SK-N-SH treated with all-trans-retinoic acid at 6 μM for 48 hours (cell line): ENCODE measurements at regions not wholly inside any gene's neighbourhood (a gene's known extent, or its start where the extent isn't known, plus 50 kb on each side); places are given as distances from the start of the nearest gene placed in this dataset.

Experiments
- RARB ChIP-seq: fragments of 250-450 bp; sonication (Bioruptor Pico); IDR thresholded peaks from 2 replicates; pipeline ENCODE4 v1.8.0; 2021; ENCODE audit warnings: mild to moderate bottlenecking, moderate library complexity
- SNAI2 ChIP-seq: fragments of 250-450 bp; sonication (Bioruptor Pico); IDR thresholded peaks from 2 replicates; pipeline ENCODE4 v1.5.0; 2020; ENCODE audit warnings: mild to moderate bottlenecking, moderate library complexity
- TCF4 ChIP-seq: fragments of 250-450 bp; sonication (Bioruptor Pico); IDR thresholded peaks from 2 replicates; pipeline ENCODE4 v1.8.0; 2021; ENCODE audit warnings: mild to moderate bottlenecking, moderate library complexity, borderline replicate concordance
- ZC3H10 ChIP-seq: fragments of 250-450 bp; sonication (Bioruptor Pico); IDR thresholded peaks from 2 replicates; pipeline ENCODE4 v1.5.1; 2021; ENCODE audit warnings: mild to moderate bottlenecking, moderate library complexity
- TF ChIP-seq, protein P1 (sequence below): fragments of 250-450 bp; sonication (Bioruptor Pico); IDR thresholded peaks from 2 replicates; pipeline ENCODE4 v1.5.1; 2021; ENCODE audit warnings: mild to moderate bottlenecking, moderate library complexity
- TF ChIP-seq, protein P2 (sequence below): fragments of 250-450 bp; sonication (Bioruptor Pico); IDR thresholded peaks from 2 replicates; pipeline ENCODE4 v1.8.0; 2021; ENCODE audit warnings: low read depth, mild to moderate bottlenecking, moderate library complexity, borderline replicate concordance
- TF ChIP-seq, protein P3 (sequence below): fragments of 250-450 bp; sonication (Bioruptor Pico); IDR thresholded peaks from 2 replicates; pipeline ENCODE4 v1.8.0; 2020; ENCODE audit warnings: mild to moderate bottlenecking, moderate library complexity, borderline replicate concordance
- TF ChIP-seq, protein P4 (sequence below): fragments of 250-450 bp; sonication (Bioruptor Pico); IDR thresholded peaks from 2 replicates; pipeline ENCODE4 v1.5.1; 2020; ENCODE audit warnings: low read depth, mild to moderate bottlenecking, moderate library complexity

DNA sequence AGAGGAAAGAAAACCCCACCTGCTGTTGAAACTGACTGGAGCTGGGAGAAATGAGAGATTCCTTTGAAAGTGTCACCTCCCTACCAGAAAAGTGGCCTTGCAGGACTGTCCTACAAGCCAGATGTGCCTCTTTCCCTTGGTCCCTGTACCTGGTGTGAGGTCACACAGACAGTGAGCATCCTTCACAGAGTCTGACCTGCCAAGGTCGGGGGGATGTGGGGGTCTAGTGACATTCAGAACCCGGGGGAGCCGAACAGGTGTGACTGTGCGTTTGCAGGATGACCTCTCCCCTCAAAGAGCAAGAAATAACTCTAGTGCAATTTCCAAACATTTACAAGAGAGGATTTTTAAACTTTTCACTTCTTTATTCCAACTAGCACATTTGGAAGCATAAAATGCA is 93.4 kb upstream of the ZNF479 start:
- TF ChIP-seq ZC3H10 (no peak), SNAI2 (no peak), TCF4 (no peak), RARB (CRISPR knock-in tag) (no peak)
- TF ChIP-seq, protein P1, sequence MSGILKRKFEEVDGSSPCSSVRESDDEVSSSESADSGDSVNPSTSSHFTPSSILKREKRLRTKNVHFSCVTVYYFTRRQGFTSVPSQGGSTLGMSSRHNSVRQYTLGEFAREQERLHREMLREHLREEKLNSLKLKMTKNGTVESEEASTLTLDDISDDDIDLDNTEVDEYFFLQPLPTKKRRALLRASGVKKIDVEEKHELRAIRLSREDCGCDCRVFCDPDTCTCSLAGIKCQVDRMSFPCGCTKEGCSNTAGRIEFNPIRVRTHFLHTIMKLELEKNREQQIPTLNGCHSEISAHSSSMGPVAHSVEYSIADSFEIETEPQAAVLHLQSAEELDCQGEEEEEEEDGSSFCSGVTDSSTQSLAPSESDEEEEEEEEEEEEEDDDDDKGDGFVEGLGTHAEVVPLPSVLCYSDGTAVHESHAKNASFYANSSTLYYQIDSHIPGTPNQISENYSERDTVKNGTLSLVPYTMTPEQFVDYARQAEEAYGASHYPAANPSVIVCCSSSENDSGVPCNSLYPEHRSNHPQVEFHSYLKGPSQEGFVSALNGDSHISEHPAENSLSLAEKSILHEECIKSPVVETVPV (CRISPR knock-in tag) = no peak
- TF ChIP-seq, protein P2, sequence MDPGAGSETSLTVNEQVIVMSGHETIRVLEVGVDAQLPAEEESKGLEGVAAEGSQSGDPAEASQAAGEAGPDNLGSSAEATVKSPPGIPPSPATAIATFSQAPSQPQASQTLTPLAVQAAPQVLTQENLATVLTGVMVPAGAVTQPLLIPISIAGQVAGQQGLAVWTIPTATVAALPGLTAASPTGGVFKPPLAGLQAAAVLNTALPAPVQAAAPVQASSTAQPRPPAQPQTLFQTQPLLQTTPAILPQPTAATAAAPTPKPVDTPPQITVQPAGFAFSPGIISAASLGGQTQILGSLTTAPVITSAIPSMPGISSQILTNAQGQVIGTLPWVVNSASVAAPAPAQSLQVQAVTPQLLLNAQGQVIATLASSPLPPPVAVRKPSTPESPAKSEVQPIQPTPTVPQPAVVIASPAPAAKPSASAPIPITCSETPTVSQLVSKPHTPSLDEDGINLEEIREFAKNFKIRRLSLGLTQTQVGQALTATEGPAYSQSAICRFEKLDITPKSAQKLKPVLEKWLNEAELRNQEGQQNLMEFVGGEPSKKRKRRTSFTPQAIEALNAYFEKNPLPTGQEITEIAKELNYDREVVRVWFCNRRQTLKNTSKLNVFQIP (CRISPR knock-in tag) = no peak
- TF ChIP-seq, protein P3, sequence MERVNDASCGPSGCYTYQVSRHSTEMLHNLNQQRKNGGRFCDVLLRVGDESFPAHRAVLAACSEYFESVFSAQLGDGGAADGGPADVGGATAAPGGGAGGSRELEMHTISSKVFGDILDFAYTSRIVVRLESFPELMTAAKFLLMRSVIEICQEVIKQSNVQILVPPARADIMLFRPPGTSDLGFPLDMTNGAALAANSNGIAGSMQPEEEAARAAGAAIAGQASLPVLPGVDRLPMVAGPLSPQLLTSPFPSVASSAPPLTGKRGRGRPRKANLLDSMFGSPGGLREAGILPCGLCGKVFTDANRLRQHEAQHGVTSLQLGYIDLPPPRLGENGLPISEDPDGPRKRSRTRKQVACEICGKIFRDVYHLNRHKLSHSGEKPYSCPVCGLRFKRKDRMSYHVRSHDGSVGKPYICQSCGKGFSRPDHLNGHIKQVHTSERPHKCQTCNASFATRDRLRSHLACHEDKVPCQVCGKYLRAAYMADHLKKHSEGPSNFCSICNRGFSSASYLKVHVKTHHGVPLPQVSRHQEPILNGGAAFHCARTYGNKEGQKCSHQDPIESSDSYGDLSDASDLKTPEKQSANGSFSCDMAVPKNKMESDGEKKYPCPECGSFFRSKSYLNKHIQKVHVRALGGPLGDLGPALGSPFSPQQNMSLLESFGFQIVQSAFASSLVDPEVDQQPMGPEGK = no peak
- TF ChIP-seq, protein P4, sequence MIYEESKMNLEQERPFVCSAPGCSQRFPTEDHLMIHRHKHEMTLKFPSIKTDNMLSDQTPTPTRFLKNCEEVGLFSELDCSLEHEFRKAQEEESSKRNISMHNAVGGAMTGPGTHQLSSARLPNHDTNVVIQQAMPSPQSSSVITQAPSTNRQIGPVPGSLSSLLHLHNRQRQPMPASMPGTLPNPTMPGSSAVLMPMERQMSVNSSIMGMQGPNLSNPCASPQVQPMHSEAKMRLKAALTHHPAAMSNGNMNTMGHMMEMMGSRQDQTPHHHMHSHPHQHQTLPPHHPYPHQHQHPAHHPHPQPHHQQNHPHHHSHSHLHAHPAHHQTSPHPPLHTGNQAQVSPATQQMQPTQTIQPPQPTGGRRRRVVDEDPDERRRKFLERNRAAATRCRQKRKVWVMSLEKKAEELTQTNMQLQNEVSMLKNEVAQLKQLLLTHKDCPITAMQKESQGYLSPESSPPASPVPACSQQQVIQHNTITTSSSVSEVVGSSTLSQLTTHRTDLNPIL (CRISPR knock-in tag) = no peak
